Right lobe of liver (tissue), 4 donors: ENCODE measurements at regions not wholly inside any gene's neighbourhood (a gene's known extent, or its start where the extent isn't known, plus 50 kb on each side); places are given as distances from the start of the nearest gene placed in this dataset.

Experiments used
- POLR2A ChIP-seq: fragments of 450-650 bp; IDR thresholded peaks from one replicate; pipeline ENCODE4 v1.6.1; 2017; ENCODE audit warnings: antibody characterized with exemption, mild to moderate bottlenecking
- TF ChIP-seq, protein P1 (sequence below), 4 donors: fragments of 200-600 bp in 3 of 4; fragments of 450-650 bp in 1 of 4; IDR thresholded peaks; one replicate each; pipeline versions ENCODE4 v1.5.1 to v1.8.0; 2016 to 2022; ENCODE audit warnings: antibody characterized with exemption in 4 of 4, mild to moderate bottlenecking in 2 of 4
- donor health status: DM: no; HTN: no; CAD: no.
- donor health status: DM: no; HTN: no; CAD: no.
- donor health status: DM: no; HTN: yes; CAD: no.

DNA sequence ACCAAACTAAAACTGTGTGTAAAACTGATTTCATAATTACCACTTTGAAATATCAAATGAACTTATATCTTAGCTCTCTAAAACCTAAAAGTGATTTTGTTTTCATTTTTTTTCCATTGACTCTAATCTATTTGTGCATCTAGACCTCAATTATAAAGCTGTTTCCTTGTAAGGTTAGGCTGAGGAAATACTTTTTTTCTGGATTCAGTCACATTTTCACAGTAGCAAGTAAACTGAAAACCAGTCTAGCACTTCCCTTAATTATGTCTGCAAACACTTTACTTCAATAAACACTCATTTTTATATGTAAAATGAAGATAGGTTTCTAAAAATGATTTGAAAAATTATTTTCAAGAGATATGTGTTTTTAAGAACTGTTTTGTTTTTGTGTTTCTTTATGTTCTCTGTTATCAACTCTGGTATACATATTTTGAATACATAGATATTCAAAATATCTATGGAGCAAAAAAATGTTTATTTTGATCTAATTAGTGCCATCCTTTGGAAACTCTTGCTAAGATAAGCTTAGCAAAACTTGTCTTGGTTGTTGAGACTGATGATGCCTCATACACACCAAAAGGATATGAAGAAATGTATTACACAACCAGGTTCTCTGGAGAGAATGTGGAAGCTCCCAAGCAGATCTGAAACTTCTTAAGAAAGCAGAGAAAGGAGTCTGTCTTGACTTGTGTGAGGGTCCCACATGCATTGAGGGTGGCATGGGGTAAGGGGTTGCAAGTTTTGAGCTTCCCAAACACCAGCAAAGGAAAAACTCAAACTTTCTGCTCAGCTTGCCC, 1887.4 kb downstream of the PCDH9 start:
- TF ChIP-seq, protein P1, sequence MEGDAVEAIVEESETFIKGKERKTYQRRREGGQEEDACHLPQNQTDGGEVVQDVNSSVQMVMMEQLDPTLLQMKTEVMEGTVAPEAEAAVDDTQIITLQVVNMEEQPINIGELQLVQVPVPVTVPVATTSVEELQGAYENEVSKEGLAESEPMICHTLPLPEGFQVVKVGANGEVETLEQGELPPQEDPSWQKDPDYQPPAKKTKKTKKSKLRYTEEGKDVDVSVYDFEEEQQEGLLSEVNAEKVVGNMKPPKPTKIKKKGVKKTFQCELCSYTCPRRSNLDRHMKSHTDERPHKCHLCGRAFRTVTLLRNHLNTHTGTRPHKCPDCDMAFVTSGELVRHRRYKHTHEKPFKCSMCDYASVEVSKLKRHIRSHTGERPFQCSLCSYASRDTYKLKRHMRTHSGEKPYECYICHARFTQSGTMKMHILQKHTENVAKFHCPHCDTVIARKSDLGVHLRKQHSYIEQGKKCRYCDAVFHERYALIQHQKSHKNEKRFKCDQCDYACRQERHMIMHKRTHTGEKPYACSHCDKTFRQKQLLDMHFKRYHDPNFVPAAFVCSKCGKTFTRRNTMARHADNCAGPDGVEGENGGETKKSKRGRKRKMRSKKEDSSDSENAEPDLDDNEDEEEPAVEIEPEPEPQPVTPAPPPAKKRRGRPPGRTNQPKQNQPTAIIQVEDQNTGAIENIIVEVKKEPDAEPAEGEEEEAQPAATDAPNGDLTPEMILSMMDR (IDR thresholded peaks at IDR 0.05), result no peak
- TF ChIP-seq POLR2A, result no peak
